Transverse colon (tissue), 4 donors: ENCODE measurements at regions not wholly inside any gene's neighbourhood (a gene's known extent, or its start where the extent isn't known, plus 50 kb on each side); places are given as distances from the start of the nearest gene placed in this dataset.

Source experiments
- DNase-seq: peaks from one replicate; pipeline ENCODE4 v3.0.0-alpha.2; 2019
- H3K27ac ChIP-seq, 4 donors: fragments of 200-600 bp; sonication (generic); 2 replicates each; pipeline ENCODE4 v1.5.1; 2016 to 2018; ENCODE audit warnings: inconsistent platforms in 4 of 4
- H3K27me3 ChIP-seq: fragments of 200-600 bp; sonication (generic); 2 replicates; pipeline ENCODE4 v1.5.1; 2017; ENCODE audit warnings: inconsistent platforms
- H3K36me3 ChIP-seq, 4 donors: fragments of 200-600 bp; sonication (generic); 2 replicates each; pipeline ENCODE4 v1.5.1; 2017 to 2019; ENCODE audit warnings: inconsistent platforms in 4 of 4
- H3K4me1 ChIP-seq, 4 donors: fragments of 200-600 bp; sonication (generic); 2 replicates each; pipeline ENCODE4 v1.5.1; 2017 to 2020; ENCODE audit warnings: inconsistent platforms in 4 of 4
- H3K4me3 ChIP-seq, 4 donors: fragments of 200-600 bp; sonication (generic); 1 replicate in 1 of 4; 2 replicates in 3 of 4; pipeline versions ENCODE4 v1.5.1 to v1.6.1; 2017 to 2019; ENCODE audit warnings: inconsistent platforms in 4 of 4
- H3K9me3 ChIP-seq, 2 donors: fragments of 200-600 bp; sonication (generic); 2 replicates each; pipeline ENCODE4 v1.5.1; 2017 to 2019; ENCODE audit warnings: inconsistent platforms in 2 of 2
- EP300 ChIP-seq: sonication (generic); formaldehyde crosslinking; IDR thresholded peaks from one replicate; pipeline ENCODE4 v1.6.1; 2017; ENCODE audit warnings: antibody characterized with exemption, low read depth
- POLR2A ChIP-seq: fragments of 450-650 bp; IDR thresholded peaks from one replicate; pipeline ENCODE4 v1.6.1; 2016; ENCODE audit warnings: antibody characterized with exemption, mild to moderate bottlenecking, moderate library complexity
- POLR2AphosphoS5 ChIP-seq, 3 donors: sonication (generic); formaldehyde crosslinking; IDR thresholded peaks; one replicate each; pipeline ENCODE4 v1.6.1; 2016; ENCODE audit warnings: antibody characterized with exemption in 3 of 3
- WGBS, 2 donors: methylation state at CpG; one replicate each; pipeline ENCODE4 v1.1.5; 2018; ENCODE audit warnings: low coverage in 1 of 2; 5-methylcytosine and 5-hydroxymethylcytosine counted together
- in situ Hi-C, 4 donors: fragments of 200-750 bp; cut with MboI; loops; one replicate each; pipeline versions ENCODE4 v1.15.0 to v1.15.1; 2017; ENCODE audit warnings: low sequenced_read_pairs in 3 of 4, low pct_ligation_motif_present in 1 of 4, low pct_unique_long_range_greater_than_20kb in 1 of 4
- intact Hi-C: fragments of 100-400 bp; cut with DNase I; formaldehyde crosslinking; loops from one replicate; pipeline ENCODE4 v1.15.1; 2023; ENCODE audit warnings: low total_unique reads
- TF ChIP-seq, protein P1 (sequence below), 5 experiments: fragments of 200-600 bp in 3 of 5; fragments of 450-650 bp in 2 of 5; sonication (generic) in 3 of 5; IDR thresholded peaks; 1 replicate in 2 of 5; 2 replicates in 3 of 5; pipeline ENCODE4 v1.5.1; 2016 to 2017; ENCODE audit warnings: antibody characterized with exemption in 5 of 5, inconsistent platforms in 3 of 5, mild to moderate bottlenecking in 2 of 5, moderate library complexity in 1 of 5

DNA sequence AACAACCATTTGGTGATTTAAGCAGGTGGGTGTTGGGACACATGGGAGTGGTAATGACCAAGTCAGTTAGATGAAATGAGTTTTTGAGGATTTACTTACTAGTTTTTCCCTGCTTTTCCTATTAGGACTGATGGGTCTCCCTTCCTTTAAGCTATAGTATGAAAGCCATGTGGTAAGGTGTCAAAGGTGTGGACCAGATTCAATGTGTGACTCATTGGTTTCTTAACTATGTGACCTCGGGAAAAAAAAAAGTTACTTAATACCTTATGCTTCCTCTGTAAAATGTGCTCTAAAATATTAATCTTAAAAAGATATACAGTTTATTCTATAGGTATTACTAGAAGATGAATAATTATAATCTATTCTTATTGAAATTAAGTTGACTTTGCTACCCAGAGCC is 93.7 kb downstream of the DUSP10 start:
- Histone ChIP-seq H3K27me3 (no peaks in the 10 kb centered on the region), H3K4me3 (no peak overlapping the region), H3K4me1 (no peaks in the 10 kb centered on the region), H3K36me3 (no peaks in the 10 kb centered on the region), H3K27ac (no peak overlapping the region), H3K9me3 (no peaks in the 10 kb centered on the region)
- intact Hi-C loops = no loop called here
- WGBS, 2 donors = 75 to 77% methylated on average over 1 of the region's 1 CpG
- in situ Hi-C loops = no loop called here
- TF ChIP-seq, protein P1, sequence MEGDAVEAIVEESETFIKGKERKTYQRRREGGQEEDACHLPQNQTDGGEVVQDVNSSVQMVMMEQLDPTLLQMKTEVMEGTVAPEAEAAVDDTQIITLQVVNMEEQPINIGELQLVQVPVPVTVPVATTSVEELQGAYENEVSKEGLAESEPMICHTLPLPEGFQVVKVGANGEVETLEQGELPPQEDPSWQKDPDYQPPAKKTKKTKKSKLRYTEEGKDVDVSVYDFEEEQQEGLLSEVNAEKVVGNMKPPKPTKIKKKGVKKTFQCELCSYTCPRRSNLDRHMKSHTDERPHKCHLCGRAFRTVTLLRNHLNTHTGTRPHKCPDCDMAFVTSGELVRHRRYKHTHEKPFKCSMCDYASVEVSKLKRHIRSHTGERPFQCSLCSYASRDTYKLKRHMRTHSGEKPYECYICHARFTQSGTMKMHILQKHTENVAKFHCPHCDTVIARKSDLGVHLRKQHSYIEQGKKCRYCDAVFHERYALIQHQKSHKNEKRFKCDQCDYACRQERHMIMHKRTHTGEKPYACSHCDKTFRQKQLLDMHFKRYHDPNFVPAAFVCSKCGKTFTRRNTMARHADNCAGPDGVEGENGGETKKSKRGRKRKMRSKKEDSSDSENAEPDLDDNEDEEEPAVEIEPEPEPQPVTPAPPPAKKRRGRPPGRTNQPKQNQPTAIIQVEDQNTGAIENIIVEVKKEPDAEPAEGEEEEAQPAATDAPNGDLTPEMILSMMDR (IDR thresholded peaks at IDR 0.05) = no peak
- TF ChIP-seq EP300 = no peak
- TF ChIP-seq POLR2AphosphoS5 (IDR thresholded peaks at IDR 0.05) = no peak
- no peak for TF ChIP-seq POLR2A
- DNase-seq = no peak
